ENCODE measurements at regions not wholly inside any gene's neighbourhood (a gene's known extent, or its start where the extent isn't known, plus 50 kb on each side); places are given as distances from the start of the nearest gene placed in this dataset.

DNA sequence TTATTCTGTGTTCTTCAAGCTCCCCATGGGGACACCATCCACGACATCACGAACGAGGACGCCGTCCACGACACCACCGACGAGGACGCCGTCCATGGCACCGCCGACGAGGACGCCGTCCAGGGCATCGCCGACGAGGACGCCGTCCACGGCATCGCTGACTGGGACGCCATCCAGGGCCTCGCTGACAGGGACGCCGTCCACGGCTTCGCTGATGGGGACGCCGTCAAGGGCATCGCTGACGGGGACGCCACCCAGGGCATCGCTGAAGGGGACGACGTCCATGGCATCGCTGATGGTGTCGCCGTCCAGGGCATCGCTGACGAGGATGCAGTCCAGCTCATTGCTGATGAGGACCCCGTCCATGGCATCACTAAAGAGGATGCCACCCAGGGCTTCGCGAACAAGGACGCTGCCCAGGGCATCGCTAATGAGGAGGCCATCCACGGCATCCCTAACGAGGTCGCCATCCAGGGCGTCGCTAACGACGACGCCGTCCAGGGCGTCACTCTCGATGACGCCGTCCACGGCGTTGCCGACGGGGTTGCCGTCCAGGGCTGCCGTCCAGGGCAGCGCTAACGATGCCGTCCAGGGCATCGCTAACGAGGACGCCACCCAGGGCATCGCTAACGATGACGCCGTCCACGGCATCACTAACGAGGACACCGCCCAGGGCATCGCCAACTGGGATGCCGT, 949.2 kb downstream of the TUBA3C start:
- Mint-ChIP-seq H3K36me3 (ENCODE audit: low read depth) (peaks cover 16% of the 10 kb centered on the region), H3K4me1 (no peaks in the 10 kb centered on the region), H3K9me3 (peaks cover 67% of the 10 kb centered on the region), H3K4me3 (no peak overlapping the region), H3K27me3 (ENCODE audit: insufficient read depth, low read depth, poor library complexity) (no peaks in the 10 kb centered on the region), H3K27ac (no peak overlapping the region)
- Histone ChIP-seq H3K27ac (ENCODE audit: low read depth) (no peak overlapping the region), H3K4me2 (no peak overlapping the region), H3K27me3 (ENCODE audit: insufficient read depth) (no peaks in the 10 kb centered on the region), H3K4me3 (no peak overlapping the region), H3K36me3 (ENCODE audit: insufficient read depth) (no peaks in the 10 kb centered on the region), H3K9me2 (ENCODE audit: insufficient read depth) (no peaks in the 10 kb centered on the region), H3K4me1 (ENCODE audit: insufficient read depth) (no peaks in the 10 kb centered on the region), H4K20me1 (replicated peaks; ENCODE audit: insufficient read depth) (no peaks in the 10 kb centered on the region), H3F3A (replicated peaks; ENCODE audit: low read depth) (no peaks in the 10 kb centered on the region), H2AFZ (no peak overlapping the region), H3K79me2 (replicated peaks; ENCODE audit: insufficient read depth) (no peaks in the 10 kb centered on the region)
- TF ChIP-seq JUNB (IDR thresholded peaks at IDR 0.05; ENCODE audit: unreplicated experiment) (no peak), CREB1 (CRISPR knock-in tag; IDR thresholded peaks at IDR 0.05; ENCODE audit: low read depth) (no peak), ZNF114 (CRISPR knock-in tag; IDR thresholded peaks at IDR 0.05) (no peak), STAT1 (IDR thresholded peaks at IDR 0.05; ENCODE audit: unreplicated experiment) (no peak), NANOG (IDR thresholded peaks at IDR 0.05; ENCODE audit: borderline replicate concordance) (no peak), ZNF331 (CRISPR knock-in tag; IDR thresholded peaks at IDR 0.05; ENCODE audit: low read depth) (no peak), POLR2AphosphoS5 (IDR thresholded peaks at IDR 0.05; ENCODE audit: low read depth) (no peak), EZH2 (IDR thresholded peaks at IDR 0.05; ENCODE audit: low read depth, unreplicated experiment) (no peak), EZH2phosphoT487 (IDR thresholded peaks at IDR 0.05; ENCODE audit: unreplicated experiment) (no peak)
- TF ChIP-seq, protein P1, sequence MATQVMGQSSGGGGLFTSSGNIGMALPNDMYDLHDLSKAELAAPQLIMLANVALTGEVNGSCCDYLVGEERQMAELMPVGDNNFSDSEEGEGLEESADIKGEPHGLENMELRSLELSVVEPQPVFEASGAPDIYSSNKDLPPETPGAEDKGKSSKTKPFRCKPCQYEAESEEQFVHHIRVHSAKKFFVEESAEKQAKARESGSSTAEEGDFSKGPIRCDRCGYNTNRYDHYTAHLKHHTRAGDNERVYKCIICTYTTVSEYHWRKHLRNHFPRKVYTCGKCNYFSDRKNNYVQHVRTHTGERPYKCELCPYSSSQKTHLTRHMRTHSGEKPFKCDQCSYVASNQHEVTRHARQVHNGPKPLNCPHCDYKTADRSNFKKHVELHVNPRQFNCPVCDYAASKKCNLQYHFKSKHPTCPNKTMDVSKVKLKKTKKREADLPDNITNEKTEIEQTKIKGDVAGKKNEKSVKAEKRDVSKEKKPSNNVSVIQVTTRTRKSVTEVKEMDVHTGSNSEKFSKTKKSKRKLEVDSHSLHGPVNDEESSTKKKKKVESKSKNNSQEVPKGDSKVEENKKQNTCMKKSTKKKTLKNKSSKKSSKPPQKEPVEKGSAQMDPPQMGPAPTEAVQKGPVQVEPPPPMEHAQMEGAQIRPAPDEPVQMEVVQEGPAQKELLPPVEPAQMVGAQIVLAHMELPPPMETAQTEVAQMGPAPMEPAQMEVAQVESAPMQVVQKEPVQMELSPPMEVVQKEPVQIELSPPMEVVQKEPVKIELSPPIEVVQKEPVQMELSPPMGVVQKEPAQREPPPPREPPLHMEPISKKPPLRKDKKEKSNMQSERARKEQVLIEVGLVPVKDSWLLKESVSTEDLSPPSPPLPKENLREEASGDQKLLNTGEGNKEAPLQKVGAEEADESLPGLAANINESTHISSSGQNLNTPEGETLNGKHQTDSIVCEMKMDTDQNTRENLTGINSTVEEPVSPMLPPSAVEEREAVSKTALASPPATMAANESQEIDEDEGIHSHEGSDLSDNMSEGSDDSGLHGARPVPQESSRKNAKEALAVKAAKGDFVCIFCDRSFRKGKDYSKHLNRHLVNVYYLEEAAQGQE (IDR thresholded peaks at IDR 0.05; ENCODE audit: unreplicated experiment): no peak
- TF ChIP-seq, protein P2, sequence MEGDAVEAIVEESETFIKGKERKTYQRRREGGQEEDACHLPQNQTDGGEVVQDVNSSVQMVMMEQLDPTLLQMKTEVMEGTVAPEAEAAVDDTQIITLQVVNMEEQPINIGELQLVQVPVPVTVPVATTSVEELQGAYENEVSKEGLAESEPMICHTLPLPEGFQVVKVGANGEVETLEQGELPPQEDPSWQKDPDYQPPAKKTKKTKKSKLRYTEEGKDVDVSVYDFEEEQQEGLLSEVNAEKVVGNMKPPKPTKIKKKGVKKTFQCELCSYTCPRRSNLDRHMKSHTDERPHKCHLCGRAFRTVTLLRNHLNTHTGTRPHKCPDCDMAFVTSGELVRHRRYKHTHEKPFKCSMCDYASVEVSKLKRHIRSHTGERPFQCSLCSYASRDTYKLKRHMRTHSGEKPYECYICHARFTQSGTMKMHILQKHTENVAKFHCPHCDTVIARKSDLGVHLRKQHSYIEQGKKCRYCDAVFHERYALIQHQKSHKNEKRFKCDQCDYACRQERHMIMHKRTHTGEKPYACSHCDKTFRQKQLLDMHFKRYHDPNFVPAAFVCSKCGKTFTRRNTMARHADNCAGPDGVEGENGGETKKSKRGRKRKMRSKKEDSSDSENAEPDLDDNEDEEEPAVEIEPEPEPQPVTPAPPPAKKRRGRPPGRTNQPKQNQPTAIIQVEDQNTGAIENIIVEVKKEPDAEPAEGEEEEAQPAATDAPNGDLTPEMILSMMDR (conservative IDR thresholded peaks at IDR 0.05; ENCODE audit: low read depth in 2 of 2): no peak
- TF ChIP-seq, protein P3, sequence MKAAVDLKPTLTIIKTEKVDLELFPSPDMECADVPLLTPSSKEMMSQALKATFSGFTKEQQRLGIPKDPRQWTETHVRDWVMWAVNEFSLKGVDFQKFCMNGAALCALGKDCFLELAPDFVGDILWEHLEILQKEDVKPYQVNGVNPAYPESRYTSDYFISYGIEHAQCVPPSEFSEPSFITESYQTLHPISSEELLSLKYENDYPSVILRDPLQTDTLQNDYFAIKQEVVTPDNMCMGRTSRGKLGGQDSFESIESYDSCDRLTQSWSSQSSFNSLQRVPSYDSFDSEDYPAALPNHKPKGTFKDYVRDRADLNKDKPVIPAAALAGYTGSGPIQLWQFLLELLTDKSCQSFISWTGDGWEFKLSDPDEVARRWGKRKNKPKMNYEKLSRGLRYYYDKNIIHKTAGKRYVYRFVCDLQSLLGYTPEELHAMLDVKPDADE (IDR thresholded peaks at IDR 0.05): no peak
- TF ChIP-seq, protein P4, sequence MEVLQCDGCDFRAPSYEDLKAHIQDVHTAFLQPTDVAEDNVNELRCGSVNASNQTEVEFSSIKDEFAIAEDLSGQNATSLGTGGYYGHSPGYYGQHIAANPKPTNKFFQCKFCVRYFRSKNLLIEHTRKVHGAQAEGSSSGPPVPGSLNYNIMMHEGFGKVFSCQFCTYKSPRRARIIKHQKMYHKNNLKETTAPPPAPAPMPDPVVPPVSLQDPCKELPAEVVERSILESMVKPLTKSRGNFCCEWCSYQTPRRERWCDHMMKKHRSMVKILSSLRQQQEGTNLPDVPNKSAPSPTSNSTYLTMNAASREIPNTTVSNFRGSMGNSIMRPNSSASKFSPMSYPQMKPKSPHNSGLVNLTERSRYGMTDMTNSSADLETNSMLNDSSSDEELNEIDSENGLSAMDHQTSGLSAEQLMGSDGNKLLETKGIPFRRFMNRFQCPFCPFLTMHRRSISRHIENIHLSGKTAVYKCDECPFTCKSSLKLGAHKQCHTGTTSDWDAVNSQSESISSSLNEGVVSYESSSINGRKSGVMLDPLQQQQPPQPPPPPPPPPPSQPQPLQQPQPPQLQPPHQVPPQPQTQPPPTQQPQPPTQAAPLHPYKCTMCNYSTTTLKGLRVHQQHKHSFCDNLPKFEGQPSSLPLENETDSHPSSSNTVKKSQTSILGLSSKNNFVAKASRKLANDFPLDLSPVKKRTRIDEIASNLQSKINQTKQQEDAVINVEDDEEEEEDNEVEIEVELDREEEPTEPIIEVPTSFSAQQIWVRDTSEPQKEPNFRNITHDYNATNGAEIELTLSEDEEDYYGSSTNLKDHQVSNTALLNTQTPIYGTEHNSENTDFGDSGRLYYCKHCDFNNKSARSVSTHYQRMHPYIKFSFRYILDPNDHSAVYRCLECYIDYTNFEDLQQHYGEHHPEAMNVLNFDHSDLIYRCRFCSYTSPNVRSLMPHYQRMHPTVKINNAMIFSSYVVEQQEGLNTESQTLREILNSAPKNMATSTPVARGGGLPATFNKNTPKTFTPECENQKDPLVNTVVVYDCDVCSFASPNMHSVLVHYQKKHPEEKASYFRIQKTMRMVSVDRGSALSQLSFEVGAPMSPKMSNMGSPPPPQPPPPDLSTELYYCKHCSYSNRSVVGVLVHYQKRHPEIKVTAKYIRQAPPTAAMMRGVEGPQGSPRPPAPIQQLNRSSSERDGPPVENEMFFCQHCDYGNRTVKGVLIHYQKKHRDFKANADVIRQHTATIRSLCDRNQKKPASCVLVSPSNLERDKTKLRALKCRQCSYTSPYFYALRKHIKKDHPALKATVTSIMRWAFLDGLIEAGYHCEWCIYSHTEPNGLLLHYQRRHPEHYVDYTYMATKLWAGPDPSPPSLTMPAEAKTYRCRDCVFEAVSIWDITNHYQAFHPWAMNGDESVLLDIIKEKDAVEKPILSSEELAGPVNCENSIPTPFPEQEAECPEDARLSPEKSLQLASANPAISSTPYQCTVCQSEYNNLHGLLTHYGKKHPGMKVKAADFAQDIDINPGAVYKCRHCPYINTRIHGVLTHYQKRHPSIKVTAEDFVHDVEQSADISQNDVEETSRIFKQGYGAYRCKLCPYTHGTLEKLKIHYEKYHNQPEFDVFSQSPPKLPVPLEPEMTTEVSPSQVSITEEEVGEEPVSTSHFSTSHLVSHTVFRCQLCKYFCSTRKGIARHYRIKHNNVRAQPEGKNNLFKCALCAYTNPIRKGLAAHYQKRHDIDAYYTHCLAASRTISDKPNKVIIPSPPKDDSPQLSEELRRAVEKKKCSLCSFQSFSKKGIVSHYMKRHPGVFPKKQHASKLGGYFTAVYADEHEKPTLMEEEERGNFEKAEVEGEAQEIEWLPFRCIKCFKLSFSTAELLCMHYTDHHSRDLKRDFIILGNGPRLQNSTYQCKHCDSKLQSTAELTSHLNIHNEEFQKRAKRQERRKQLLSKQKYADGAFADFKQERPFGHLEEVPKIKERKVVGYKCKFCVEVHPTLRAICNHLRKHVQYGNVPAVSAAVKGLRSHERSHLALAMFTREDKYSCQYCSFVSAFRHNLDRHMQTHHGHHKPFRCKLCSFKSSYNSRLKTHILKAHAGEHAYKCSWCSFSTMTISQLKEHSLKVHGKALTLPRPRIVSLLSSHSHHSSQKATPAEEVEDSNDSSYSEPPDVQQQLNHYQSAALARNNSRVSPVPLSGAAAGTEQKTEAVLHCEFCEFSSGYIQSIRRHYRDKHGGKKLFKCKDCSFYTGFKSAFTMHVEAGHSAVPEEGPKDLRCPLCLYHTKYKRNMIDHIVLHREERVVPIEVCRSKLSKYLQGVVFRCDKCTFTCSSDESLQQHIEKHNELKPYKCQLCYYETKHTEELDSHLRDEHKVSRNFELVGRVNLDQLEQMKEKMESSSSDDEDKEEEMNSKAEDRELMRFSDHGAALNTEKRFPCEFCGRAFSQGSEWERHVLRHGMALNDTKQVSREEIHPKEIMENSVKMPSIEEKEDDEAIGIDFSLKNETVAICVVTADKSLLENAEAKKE (CRISPR knock-in tag; IDR thresholded peaks at IDR 0.05): no peak
- ATAC-seq (no peak), DNase-seq (ENCODE audit: low spot score) (no peak)
